GM13977 (cell line): ENCODE measurements at regions not wholly inside any gene's neighbourhood (a gene's known extent, or its start where the extent isn't known, plus 50 kb on each side); places are given as distances from the start of the nearest gene placed in this dataset.

Experiments
- DNase-seq: peaks from one replicate; pipeline ENCODE4 v3.0.0; 2012; ENCODE audit warnings: low spot score
- CTCF ChIP-seq: IDR thresholded peaks from 2 replicates; pipeline ENCODE4 v1.5.1; 2012; ENCODE audit warnings: mild to moderate bottlenecking, control low read depth; ENCODE audit not compliant: insufficient read depth; ENCODE audit errors: extremely low read depth, missing control alignments
- in situ Hi-C: fragments of 300-500 bp; cut with MboI; formaldehyde crosslinking; loops from one replicate; pipeline ENCODE4 v1.12.0; 2022; ENCODE audit warnings: low sequenced_read_pairs, low pct_unique_long_range_greater_than_20kb, mixed read lengths, inconsistent platforms; ENCODE audit not compliant: unreplicated experiment

- DNase-seq: no peak
- in situ Hi-C loops: no loop called here
- no peak for TF ChIP-seq CTCF
Observed at GRCh38 chr2:2662037-2662846, 331.2 kb upstream of the MYT1L start.

- no peak for DNase-seq
- in situ Hi-C loops: no loop called here
- no peak for TF ChIP-seq CTCF
Observed at GRCh38 chr2:2660789-2661355, 329.8 kb upstream of the MYT1L start.

GRCh38 chr2:2657121-2657962, 326.3 kb upstream of the MYT1L start:
- in situ Hi-C loops: no loop called here

GRCh38 chr2:2656115-2657011, 325.3 kb upstream of the MYT1L start:
- in situ Hi-C loops: no loop called here

More at GRCh38 chr2:2657121-2657962, 326.3 kb upstream of the MYT1L start:
- no peak for TF ChIP-seq CTCF
- DNase-seq: no peak

GRCh38 chr2:2655453-2656114, 324.5 kb upstream of the MYT1L start:
- in situ Hi-C loops: no loop called here
- no peak for TF ChIP-seq CTCF
- no peak for DNase-seq

More at GRCh38 chr2:2656115-2657011, 325.3 kb upstream of the MYT1L start:
- no peak for DNase-seq
- TF ChIP-seq CTCF: no peak
